Small intestine (tissue), 7 donors: ENCODE measurements at regions not wholly inside any gene's neighbourhood (a gene's known extent, or its start where the extent isn't known, plus 50 kb on each side); places are given as distances from the start of the nearest gene placed in this dataset.
"Not testable (repeated sequence)": the region's sequence is repeated elsewhere in the genome, so short reads cannot be mapped to it uniquely, and the experiment has no call there.

Experiments used
- DNase-seq, 2 donors: peaks; one replicate each; pipeline versions ENCODE4 v3.0.0 to v3.0.0-alpha.2; 2013
- FAIRE-seq: peaks from 2 replicates; lab custom pipeline; 2012; peaks lifted over from hg19 to GRCh38; lab: Jason Lieb, UNC
- H3K27ac ChIP-seq, 3 donors: one replicate each; pipeline ENCODE4 v1.5.1; 2013; ENCODE audit warnings: low read length in 2 of 3, mild to moderate bottlenecking in 2 of 3, control low read depth in 1 of 3, inconsistent platforms in 1 of 3, low read depth in 1 of 3, moderate library complexity in 1 of 3
- H3K27me3 ChIP-seq, 3 donors: one replicate each; pipeline ENCODE4 v1.6.1; 2013; ENCODE audit warnings: low read length in 3 of 3, inconsistent platforms in 1 of 3; ENCODE audit not compliant: control insufficient read depth in 3 of 3, insufficient read depth in 3 of 3
- H3K36me3 ChIP-seq, 3 donors: one replicate each; pipeline ENCODE4 v1.6.1; 2013; ENCODE audit warnings: low read length in 3 of 3, inconsistent platforms in 1 of 3, low read depth in 1 of 3, mild to moderate bottlenecking in 1 of 3, moderate library complexity in 1 of 3; ENCODE audit not compliant: control insufficient read depth in 3 of 3, insufficient read depth in 2 of 3
- H3K4me1 ChIP-seq, 3 donors: one replicate each; pipeline ENCODE4 v1.6.1; 2013; ENCODE audit warnings: low read length in 2 of 3, inconsistent platforms in 1 of 3, low read depth in 1 of 3, mild to moderate bottlenecking in 1 of 3, moderate library complexity in 1 of 3; ENCODE audit not compliant: control insufficient read depth in 3 of 3, insufficient read depth in 2 of 3
- H3K4me3 ChIP-seq, 3 donors: one replicate each; pipeline ENCODE4 v1.5.1; 2013; ENCODE audit warnings: low read length in 3 of 3, control low read depth in 1 of 3, inconsistent platforms in 1 of 3, low read depth in 1 of 3, mild to moderate bottlenecking in 1 of 3, moderate library complexity in 1 of 3
- H3K9me3 ChIP-seq, 2 donors: one replicate each; pipeline ENCODE4 v1.6.1; 2013; ENCODE audit warnings: low read depth in 1 of 2, low read length in 1 of 2; ENCODE audit not compliant: control insufficient read depth in 2 of 2, insufficient read depth in 1 of 2
- WGBS, 3 donors: extraction: QIAGEN DNeasy Blood & Tissue Kit; methylation state at CpG; one replicate each; pipeline ENCODE4 v1.1.7; 2013; 5-methylcytosine and 5-hydroxymethylcytosine counted together
- donor health status: healthy with polysubstance abuse.
- donor health status: control.
- donor health status: control.
- donor health status: Bipolar disorder and iron deficiency.
- donor health status: healthy.

DNA sequence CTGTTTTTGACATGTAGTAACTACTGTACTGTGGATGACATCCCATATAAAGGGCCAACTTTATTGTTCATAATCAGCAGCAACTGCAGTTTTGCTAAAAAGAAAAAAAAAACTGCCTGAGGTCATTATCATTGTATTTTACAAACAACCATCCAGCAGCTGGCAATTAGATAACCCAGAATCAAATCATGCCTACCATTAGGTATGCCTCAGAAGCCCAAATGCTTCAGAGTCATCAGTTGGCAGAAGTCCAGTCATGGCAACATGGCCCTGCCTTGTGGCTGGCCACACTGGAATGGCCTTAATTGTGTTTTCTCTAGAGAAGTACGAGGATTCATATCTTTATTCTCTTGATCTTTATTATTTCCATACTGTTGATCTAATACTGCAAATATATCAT lies 462.4 kb upstream of the NRSN1 start:
- Histone ChIP-seq H3K27ac (no peak overlapping the region), H3K4me3 (no peak overlapping the region), H3K27me3 (no peaks in the 10 kb centered on the region), H3K36me3 (no peaks in the 10 kb centered on the region), H3K9me3 (no peaks in the 10 kb centered on the region), H3K4me1 (peaks cover 0 to 5% (median 0%) of the 10 kb centered on the region in 3 donors)
- DNase-seq (no peak), FAIRE-seq (no peak)
- WGBS, 3 donors: 48 to 71% (median 70%) methylated on average over 1 of the region's 1 CpG

DNA sequence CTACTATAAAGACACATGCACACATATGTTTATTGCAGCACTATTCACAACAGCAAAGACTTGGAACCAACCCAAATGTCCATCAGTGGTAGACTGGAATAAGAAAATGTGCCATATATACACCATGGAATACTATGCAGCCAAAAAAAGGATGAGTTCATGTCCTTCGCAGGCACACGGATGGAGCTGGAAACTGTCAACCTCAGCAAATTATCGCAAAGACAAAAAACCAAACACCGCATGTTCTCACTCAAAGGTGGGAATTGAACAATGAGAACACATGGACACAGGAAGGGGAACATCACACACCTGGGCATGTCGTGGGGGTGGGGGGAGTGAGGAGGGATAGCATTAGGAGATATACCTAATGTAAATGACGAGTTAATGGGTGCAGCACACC lies 460.1 kb upstream of the NRSN1 start:
- not testable (repeated sequence) for H3K27me3 ChIP-seq, H3K27ac ChIP-seq, H3K36me3 ChIP-seq, H3K4me1 ChIP-seq, H3K9me3 ChIP-seq, H3K4me3 ChIP-seq, FAIRE-seq, DNase-seq
- 88 to 95% (median 92%) methylated on average over 6 of the region's 6 CpGs for WGBS, 3 donors

DNA sequence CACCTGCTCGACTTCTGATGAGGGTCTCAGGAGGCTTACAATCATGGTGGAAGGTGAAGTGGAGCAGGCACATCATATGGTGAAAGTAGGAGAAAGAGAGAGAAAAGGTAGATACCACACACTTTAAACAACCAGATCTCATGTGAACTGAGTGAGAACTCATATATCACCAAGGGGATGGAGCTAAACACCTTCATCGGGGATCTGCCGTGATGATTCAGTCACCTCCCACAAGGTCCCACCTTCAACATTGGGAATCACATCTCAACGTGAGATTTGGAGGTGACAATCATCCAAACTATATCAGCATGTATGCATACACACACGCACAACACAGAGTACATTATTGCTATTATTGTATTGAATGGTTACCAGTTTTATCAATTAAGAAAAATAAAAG lies 453.3 kb upstream of the NRSN1 start:
- DNase-seq: no peak
- H3K9me3 ChIP-seq: peaks cover 0 to 19% of the 10 kb centered on the region in 2 donors
- no peak for FAIRE-seq
- no peak overlapping the region for H3K27ac ChIP-seq
- WGBS, 3 donors: 84 to 91% (median 85%) methylated on average over 5 of the region's 5 CpGs
- H3K4me3 ChIP-seq: no peak overlapping the region
- no peaks in the 10 kb centered on the region for H3K4me1 ChIP-seq
- H3K36me3 ChIP-seq: no peaks in the 10 kb centered on the region
- H3K27me3 ChIP-seq: no peaks in the 10 kb centered on the region

DNA sequence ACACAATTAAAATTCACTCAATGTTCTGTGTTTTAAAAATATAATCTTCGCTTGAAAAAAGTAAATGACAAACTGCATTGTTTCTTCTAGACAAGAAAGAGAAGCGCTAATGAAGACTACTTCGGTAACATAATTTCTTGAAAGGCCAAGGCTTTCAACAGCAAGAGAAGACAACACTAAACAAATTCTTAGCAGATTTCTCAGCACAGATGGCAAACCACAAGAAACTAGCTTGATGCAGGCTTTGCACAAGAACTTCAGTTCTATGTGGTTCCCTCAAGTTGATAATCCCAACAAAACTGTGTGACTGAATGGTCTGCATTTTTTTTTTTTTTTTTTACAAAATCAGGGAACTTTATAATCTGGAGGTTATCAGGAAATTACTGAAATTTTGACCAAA lies 447.4 kb upstream of the NRSN1 start:
- WGBS, 3 donors: 85 to 96% (median 94%) methylated on average over 3 of the region's 3 CpGs
- Histone ChIP-seq H3K4me3 (no peak overlapping the region), H3K27ac (no peak overlapping the region), H3K36me3 (no peaks in the 10 kb centered on the region), H3K27me3 (no peaks in the 10 kb centered on the region), H3K9me3 (no peaks in the 10 kb centered on the region), H3K4me1 (no peaks in the 10 kb centered on the region)
- FAIRE-seq (no peak), DNase-seq (no peak)

DNA sequence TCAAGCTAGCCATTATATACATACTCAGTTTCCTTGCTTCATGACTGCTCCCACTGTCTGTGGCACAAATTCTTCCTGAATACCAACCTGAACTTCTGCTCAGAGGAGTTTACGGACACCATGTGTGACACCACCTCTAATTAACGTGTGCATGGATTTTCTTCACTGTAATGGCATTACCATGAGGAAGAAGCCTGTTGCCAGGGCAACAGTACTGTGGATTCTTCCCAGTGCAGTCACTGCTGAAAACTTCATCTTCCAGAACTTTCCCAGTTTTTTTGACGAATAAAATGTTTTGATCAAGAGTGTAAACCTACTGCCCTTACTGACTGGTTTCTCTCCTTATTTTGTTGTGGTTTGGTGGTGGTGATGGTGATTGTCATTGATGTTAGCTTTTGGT lies 444.3 kb upstream of the NRSN1 start:
- Histone ChIP-seq H3K36me3 (no peaks in the 10 kb centered on the region), H3K4me3 (no peak overlapping the region), H3K27me3 (no peaks in the 10 kb centered on the region), H3K4me1 (no peaks in the 10 kb centered on the region), H3K9me3 (no peaks in the 10 kb centered on the region), H3K27ac (no peak overlapping the region)
- FAIRE-seq (no peak), DNase-seq (no peak)
- WGBS, 3 donors: 47 to 50% (median 48%) methylated on average over 3 of the region's 3 CpGs

DNA sequence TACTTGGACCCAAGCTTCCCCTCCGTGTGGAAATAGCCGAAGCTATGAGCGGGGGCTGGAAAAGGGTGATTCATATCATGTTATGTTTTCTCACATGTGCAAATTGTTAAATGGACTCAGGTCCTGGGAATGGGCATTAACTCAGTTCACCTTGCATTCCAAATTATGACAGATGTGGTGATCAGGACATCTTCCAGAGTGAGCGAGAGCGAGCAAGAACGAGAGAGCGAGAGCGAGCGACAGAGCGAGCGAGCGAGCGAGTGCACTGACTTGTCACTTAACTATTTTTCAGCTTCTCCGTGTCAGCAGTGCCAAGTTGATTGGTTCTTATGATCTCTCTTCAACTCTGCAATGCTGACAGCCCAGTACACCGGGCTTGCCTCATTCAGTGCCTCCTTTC lies 437.4 kb upstream of the NRSN1 start:
- no peaks in the 10 kb centered on the region for H3K4me1 ChIP-seq
- H3K9me3 ChIP-seq: no peaks in the 10 kb centered on the region
- no peak overlapping the region for H3K4me3 ChIP-seq
- H3K27ac ChIP-seq: no peak overlapping the region
- no peaks in the 10 kb centered on the region for H3K27me3 ChIP-seq
- no peaks in the 10 kb centered on the region for H3K36me3 ChIP-seq
- no peak for FAIRE-seq
- no peak for DNase-seq
- 86 to 89% (median 87%) methylated on average over 15 of the region's 15 CpGs for WGBS, 3 donors

DNA sequence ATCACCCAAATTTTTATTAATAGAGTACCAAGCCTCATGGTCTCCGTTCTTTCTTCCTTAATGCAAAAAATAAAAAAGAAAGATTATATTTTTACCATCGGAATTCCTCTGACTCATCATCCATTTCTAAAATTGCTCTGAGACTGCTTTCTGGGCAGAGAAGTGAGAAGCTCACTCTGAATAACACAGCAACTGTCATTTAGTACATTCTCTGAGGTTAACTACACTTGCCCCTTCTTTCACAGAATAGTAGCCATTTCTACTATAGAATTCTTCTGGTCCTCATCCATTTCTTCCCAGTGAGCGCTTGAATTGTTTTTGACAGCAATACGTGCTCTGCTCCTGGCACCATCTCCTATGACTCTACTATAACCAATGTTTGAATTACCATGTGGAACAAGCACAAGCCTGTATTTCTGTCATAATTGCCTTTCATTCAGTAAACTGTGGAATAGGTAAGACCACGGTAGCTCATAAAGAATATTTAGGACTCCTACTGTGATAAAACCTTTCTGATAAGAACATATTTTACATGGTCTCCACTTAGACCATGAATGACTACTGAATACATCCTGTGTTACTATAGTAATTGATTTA lies 435.5 kb upstream of the NRSN1 start:
- H3K36me3 ChIP-seq: no peaks in the 10 kb centered on the region
- DNase-seq (no peak), FAIRE-seq (no peak)
- H3K4me3 ChIP-seq: no peak overlapping the region
- H3K4me1 ChIP-seq: no peaks in the 10 kb centered on the region
- H3K27ac ChIP-seq: no peak overlapping the region
- 69 to 78% (median 75%) methylated on average over 5 of the region's 5 CpGs for WGBS, 3 donors
- H3K27me3 ChIP-seq: no peaks in the 10 kb centered on the region
- no peaks in the 10 kb centered on the region for H3K9me3 ChIP-seq

DNA sequence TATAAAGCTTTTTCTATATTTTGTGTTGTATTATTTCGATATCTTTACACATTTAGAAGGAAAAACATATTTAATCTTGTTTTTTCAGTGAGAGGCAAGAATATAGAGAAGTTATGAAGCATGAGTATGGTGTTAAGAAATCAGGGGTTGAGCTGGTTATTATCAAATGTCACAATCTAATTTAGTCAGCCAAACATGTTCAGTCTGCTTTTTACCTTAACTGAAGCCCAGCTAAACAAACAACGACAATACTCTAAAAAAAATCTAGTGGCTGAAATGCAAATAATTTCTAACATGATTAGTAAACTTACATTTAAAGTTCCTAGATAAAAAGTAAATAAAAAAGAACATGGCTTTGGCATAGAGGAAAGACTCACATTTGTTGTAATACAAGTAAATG lies 433.8 kb upstream of the NRSN1 start:
- Histone ChIP-seq H3K36me3 (no peaks in the 10 kb centered on the region), H3K27ac (no peak overlapping the region), H3K27me3 (no peaks in the 10 kb centered on the region), H3K9me3 (no peaks in the 10 kb centered on the region), H3K4me1 (no peaks in the 10 kb centered on the region), H3K4me3 (no peak overlapping the region)
- DNase-seq (no peak), FAIRE-seq (no peak)
- WGBS, 3 donors: 63 to 80% (median 68%) methylated on average over 2 of the region's 2 CpGs

DNA sequence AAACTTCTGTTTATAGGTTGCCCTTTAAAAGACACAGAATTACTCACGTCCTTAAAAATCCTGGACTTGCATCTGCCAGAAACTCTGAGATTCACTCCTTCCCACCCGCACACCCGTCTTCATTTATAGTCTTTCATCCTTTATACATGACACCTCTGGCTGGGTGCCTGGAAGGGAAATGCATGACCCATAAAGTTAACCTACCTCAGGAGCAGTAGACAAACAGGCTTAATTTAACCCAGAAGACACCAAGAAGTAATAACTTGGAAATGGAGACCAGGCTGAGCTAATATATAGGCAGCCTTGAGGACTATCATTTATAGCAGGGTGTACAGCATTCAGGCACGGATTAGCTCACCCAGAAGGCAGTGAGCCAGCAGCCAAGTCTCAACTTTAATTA lies 429.0 kb upstream of the NRSN1 start:
- WGBS, 3 donors: 50 to 63% (median 55%) methylated on average over 4 of the region's 4 CpGs
- DNase-seq (no peak), FAIRE-seq (no peak)
- H3K27ac ChIP-seq: no peak overlapping the region
- no peaks in the 10 kb centered on the region for H3K4me1 ChIP-seq
- no peaks in the 10 kb centered on the region for H3K27me3 ChIP-seq
- H3K36me3 ChIP-seq: no peaks in the 10 kb centered on the region
- H3K4me3 ChIP-seq: no peak overlapping the region
- H3K9me3 ChIP-seq: no peaks in the 10 kb centered on the region
